GM18505 (cell line): ENCODE measurements at regions not wholly inside any gene's neighbourhood (a gene's known extent, or its start where the extent isn't known, plus 50 kb on each side); places are given as distances from the start of the nearest gene placed in this dataset.
A peak's percentile ranks its signal among the peaks of the same experiment; 100 is the strongest.

Experiments
- ATAC-seq: cut with Tn5 transposase; IDR thresholded peaks from one replicate; pipeline ENCODE4 v1.9.1; 2021; ENCODE audit not compliant: unreplicated experiment
- POLR2A ChIP-seq: IDR thresholded peaks from 4 replicates; pipeline ENCODE4 v1.6.1; 2011; ENCODE audit warnings: borderline replicate concordance; ENCODE audit not compliant: insufficient read depth, insufficient read length; ENCODE audit errors: extremely low read depth

DNA sequence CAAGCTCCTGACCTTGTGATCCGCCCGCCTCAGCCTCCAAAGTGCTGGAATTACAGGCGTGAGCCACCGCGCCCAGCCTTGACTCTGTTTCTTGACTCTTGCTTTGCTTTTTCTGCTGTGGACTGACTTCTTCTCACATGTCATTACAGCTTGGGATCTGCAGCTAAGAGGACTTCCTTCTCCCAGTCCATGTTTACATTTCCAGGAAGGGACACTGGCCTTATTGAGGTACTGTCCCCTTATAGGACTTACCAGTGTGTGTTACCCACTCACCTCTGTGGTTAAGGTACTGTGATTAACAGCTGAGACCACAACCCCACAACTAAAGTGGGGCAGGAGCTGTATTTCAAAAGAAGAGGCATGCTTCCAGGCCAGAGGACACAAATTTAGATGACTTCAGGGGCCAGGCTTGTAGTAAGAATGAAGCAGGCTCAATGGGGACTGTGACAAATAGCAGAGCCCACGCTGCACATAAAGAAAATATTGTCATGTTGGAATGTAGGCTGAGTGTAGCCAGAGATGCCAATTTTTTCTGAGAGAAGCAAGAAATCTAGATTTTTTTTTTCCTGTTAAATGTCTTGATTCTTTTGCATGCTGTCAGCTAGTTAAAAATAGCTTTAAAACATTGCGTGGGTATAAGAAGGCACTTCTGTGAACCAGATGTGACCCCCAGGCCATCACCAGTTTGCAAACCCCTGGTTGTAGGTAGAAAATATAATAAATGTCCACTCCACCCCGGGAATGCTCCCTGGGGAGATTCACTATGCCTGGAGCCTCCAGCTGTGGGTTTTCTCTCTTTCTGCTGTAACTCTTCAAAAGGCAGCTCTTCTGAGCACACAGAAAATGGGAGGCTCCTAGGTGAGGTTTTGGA lies 75.0 kb downstream of the PTPDC1 start:
- no peak for TF ChIP-seq POLR2A
- no peak for ATAC-seq

DNA sequence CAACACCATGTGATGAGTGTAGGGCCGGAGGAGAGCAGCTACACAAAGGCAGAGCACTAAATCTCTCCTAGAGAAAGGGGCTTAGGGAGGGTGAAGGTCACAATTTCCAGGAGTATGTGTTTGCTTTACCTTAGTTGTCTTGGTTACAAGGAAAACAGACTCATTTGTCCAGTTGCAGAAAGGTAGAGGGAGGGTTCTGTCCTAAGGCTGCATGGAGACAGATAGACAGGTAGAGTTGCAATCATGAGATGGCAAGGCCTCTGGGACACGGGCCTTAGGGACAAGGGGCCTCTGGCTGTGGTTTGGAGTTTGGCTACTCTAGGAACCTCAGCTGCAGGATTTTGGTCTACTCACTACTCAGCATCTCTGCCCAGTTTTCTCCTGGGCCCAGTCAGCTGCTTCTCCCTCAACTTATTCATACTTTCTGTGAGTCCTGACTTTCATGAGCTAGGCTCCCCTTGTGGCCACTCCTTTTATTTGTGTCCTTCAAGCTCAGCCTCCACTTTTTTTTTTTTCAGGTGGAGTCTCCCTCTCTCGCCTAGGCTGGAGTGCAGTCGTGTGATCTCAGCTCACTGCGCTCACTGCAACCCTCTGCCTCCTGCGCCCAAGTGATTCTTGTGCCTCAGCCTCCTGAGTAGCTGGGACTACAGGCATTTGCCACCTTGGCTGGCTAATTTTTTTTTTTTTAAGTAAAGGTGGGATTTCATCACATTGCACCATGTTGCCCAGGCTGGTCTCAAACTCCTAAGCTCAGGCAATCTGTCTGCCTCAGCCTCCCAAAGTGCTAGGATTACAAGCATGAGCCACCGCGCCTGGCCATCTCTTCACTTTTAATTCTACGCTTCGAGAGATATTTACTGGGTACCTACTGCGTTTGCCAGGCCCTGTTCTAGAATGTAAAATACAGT lies 76.6 kb downstream of the PTPDC1 start:
- ATAC-seq: no peak
- TF ChIP-seq POLR2A: no peak

DNA sequence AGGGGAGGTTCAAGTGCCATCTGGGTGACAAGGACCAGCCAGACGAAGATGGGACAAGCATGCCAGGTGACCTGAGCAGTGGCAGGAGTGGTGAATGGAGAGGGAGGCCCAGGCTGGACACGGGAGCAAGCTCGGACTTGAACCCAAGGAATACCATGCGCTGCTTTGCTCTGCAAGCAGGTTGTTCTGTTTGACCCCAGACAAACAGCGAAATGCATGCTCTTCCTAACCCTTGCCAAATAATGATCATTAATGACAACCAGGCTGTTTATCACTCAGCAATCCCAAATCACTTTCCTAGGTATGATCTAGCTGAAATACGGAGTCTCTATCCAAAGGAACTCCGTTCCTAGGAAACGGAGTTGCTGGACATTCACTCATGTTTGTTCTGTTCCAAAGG lies 77.4 kb downstream of the PTPDC1 start:
- TF ChIP-seq POLR2A: no peak
- ATAC-seq: no peak

DNA sequence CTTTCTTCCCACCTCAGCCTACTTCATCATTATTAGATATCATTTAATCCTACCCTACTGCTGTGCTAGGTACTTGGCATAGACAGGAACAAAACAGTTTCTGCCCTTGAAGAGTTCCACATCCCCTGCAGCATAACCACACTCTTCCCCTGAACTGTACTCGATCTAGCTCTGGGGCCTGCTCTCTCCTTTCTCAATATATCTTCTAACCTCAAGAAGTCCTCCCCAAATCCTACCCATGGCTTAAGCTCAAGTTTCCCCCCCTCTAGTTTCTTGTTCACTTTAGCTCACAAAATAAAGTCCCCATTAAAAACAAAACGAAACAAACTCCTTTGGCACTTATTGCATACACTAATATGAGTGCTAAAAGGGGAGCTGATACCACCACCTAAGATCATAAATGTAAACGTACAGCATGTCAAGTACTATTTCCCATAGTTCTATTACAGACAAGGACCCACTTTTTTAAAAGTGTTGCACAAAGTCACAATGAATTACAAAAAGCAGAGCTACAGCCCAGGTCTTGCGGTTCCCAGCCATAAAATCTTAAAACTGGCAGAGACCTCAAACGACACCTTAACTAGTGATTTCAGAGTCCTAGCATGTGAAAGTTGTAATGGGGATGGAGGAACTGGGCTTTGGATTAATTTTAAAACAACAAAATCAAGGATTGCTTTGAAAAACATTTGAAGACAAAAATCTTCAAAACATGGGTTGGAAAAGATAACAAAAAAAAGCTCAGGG lies 80.7 kb downstream of the PTPDC1 start:
- no peak for ATAC-seq
- TF ChIP-seq POLR2A: no peak

DNA sequence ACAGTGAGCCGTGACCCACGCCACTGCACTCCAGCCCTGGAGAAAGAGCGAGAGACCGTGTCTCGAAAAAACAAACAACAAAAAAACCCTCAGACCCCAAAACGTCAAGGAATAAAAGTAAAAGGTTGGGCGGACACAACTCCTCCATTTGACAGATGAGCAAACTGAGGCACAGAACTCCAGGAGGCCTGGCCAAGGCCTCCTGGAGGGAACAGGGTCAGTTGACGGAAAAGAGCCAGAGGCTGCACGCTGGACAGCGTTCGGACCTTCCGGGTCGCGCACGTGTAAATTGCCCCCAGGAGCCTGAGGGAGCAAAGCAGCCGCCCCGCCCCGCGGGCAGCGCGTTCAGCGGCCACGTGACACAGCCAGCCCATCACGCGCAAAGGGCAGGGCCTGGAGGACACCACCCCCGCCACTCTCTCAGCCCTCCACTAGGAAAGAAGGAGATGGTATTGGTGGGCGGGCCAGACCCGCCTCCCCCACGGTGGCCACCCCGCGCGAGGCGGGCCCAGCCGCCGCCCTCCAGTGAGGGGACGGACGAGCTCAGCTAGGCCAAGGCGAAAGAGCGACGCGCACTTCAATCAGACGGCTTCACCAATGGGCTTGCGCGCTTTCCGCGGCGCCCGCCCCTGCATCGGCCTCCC lies 81.5 kb downstream of the PTPDC1 start:
- peak; percentile 87 for ATAC-seq
- no peak for TF ChIP-seq POLR2A

DNA sequence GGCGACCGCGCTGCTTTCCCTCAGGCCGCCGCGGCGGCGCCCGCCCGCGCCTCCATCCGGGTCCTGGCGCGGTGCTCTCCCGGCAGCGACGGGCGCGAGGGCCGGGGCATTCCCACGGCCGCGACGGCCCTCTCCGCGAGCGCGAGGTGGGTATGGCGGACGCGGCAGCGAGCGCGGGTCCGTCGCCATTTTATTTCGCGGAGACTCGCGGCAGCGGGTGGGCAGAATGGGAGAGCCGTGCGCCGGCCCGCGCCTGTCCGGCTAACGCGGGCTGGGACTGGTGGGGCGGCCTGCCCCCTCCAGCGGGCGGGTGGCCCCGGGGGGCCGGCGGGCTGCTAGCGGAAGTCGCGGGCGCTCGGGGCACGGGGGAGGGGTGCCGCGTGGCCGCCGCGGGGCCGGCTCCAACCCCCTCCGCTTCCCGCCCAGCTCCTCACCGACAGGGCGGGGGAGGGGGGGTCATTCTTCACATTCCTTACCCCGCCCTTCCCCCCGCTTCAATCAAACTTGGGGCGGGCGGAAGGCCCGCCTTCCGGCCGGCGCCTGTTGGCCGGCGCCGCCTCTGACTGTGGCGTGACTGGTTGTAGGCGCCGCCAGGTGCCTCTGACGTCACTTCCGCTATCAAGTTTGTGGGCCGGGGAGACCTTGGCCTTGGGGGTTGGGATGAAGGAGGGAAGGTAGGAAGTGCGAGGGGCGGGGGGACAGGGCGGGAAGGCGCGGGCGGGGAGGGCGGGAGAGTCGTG lies 82.1 kb downstream of the PTPDC1 start:
- peak; percentile 62 for ATAC-seq
- peak; percentile 85 for TF ChIP-seq POLR2A

DNA sequence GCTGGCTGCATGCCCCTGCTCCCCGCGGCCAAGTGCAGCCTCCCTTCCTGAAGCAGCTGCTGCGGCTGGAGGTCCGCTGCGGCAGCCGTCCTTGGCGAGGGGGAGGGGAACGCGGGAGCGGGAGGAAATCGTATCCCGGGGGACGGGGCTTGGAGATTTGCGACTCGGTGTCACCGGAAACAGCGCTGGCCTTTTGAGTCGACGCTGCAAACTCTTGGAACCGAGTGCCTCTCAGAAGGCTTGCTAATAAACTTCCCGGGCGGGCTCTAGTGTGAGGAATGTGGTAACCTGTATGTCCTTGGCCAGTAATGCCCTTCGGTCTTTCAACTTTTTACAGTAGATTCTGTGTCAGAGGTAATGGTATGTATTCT lies 82.7 kb downstream of the PTPDC1 start:
- no peak for TF ChIP-seq POLR2A
- no peak for ATAC-seq

DNA sequence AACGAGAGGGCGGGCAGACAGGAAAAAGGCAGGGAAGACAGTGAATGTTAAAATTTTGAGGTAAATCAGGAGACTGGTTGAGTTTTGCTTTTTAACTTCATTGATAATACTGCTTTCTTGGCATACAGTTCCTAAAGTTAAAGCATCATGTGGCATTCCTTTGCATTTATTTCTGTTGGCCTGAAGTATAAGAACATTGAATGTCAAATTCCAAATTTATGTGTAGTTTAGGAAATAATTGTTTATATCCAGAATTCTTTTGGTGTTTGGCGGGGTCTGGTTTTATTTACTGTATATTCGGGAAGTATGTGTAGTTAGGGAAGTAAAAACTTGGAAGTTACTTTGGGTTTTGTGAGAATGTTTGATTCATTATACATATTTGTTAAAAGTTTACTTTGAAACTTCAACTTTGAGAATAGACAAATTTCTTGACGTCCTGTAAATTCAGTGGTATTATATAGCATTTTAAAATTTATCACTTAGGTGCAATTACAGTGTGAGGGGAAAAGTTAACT lies 83.2 kb downstream of the PTPDC1 start:
- ATAC-seq: no peak
- no peak for TF ChIP-seq POLR2A

DNA sequence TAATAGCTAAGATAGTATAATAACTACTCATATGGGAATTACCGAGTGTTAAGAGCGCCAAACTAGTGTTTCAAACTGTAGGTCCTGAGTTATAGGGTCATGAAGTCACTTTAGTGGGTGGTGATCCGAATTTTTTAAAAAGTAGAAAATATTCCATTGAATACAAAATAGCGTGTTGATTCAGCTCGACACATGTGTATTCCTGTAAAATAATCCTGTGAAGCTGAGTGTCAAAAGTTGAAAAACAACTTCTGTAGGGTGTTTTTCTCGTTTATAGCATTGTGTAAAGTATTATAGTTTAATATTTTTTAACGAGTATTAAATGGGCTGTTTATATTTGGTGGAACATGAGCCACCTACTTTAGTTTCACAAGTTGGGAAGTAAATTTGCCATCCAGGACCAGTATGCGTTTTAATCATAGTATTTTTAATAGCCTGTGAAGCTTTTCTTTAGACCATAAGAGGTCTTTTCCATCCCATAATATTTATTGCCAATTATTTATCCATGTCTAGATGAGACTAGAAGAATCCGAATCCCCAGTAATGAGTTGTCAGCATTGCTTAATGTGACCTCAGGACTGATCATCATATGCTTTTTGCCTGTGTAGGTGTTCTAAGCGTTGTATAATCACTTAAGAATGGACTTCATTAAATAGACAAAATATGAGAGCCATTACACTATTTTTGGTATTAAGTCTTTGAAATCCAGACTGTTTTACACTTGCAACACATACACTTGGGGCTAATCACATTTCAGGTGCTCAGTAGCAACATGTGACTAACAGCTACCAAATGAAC lies 84.1 kb downstream of the PTPDC1 start:
- no peak for TF ChIP-seq POLR2A
- ATAC-seq: no peak

DNA sequence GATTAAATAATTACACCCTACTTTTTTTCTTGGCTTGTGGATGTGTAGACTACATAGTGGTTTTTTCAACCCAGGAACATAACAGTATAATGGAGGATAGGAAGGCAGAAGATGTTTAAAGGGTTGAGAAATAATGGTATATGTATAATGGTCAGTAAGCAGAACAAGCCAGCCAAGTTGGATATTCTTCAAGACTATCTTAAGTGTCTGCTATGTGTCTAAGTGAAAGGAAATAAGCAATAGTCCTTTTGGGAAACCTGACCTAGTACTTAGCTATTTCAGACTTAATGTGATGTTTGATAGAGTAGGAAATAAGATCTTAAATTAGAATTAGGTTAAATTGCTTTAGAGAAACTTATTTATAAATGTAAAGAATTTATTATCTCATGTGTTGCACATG lies 85.7 kb downstream of the PTPDC1 start:
- TF ChIP-seq POLR2A: no peak
- no peak for ATAC-seq

DNA sequence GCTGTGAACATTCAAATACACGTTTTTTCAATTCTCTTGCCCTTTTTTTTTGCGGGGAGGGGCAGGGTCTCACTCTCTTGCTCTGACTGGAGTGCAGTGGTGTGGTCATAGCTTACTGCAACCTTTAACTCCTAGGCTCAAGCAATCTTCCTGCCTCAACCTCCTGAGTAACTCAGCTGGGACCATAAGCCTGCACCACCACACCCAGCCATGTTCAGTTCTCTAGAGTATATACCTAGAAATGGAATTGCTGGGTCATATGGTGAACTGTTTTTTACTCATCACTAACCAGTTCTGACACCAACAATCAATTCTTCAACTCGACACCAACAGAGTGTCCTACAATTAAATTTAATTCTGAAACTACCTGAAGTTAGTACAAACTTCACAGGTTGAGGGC lies 85.5 kb upstream of the ZNF169 start:
- peak; percentile 13 for TF ChIP-seq POLR2A
- no peak for ATAC-seq
